HG03060 (cell line): ENCODE measurements at regions not wholly inside any gene's neighbourhood (a gene's known extent, or its start where the extent isn't known, plus 50 kb on each side); places are given as distances from the start of the nearest gene placed in this dataset.
"Not testable (repeated sequence)": the region's sequence is repeated elsewhere in the genome, so short reads cannot be mapped to it uniquely, and the experiment has no call there.

Experiments used
- ATAC-seq: cut with Tn5 transposase; IDR thresholded peaks from one replicate; pipeline ENCODE4 v1.9.1; 2021; ENCODE audit warnings: low read depth, moderate number of reproducible peaks; ENCODE audit not compliant: unreplicated experiment

DNA sequence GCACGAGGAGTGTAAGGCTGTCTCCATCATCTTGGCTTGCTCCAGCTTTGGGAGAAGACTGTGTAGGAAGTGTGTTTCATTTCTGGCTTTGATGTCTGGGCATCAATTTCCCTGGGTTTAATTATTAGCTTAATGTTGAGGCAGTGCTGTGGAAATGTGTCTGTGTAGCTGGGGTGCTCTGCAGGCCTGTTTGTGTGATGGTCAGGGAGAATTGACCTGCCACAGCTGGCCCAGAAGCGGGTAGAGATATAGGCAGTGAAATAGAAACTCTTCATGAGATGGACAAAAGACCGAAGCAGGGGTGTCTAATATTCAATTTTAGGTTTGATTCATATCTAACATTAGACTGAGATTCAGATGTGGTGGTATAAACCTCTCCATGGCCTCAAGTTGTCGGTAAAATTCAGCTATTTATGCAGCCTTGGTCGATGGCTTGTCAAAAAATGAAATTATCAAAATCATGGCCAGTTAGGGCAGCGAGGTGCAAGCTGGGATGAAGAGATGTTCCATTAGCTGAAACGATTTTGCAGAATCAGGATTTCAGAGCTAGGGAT is 95.3 kb upstream of the SNX9 start:
- no peak for ATAC-seq

DNA sequence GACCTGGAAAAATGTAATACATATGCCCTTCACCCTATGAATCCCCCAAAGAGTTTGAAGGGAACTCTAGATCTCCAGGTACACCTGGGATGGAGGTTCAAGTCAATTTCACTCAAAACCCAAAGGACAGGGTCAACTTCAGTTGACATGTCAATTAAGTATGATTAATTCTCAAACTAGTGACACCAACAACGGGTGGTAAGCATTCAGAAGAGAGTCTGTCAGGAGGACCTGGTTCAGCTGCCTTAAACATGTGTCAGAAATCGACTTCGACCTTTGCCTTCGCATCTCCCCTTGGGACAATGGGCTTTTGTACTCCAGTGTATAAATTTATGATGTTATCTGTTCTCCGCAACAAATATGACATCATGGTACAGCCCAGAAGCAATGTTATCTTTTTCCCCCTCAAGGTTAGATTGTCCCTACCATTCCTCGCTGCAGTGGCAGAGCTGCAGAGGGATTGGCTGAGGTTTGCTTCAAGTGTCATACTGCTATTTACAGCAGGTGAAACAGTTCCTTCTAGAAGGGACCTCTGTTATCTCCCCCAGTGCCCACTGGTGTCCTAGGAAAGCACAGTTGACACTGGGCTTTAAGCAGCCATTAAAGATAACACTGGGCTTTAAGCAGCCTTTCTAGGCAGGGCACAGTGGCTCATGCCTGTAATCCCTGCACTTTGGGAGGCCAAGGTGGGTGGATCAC is 94.7 kb upstream of the SNX9 start:
- no peak for ATAC-seq

DNA sequence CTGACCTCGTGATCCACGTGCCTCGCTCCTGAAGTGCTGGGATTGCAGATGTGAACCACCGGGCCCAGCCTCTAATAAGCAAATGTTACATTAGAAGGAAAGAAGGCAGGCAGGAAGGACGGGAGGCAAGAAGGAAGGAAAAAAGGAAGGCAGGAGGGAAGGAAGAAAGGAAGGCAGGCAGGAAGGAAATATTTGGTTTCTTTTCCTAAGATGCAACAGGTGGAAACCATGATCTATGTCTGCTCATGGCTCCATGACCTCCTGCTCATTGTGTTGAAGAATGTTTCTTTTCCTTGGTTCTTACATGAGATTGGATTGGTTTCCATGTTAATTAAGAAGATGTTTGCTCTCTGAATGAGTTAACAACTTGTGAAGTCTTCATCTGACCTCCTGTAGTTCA is 91.8 kb upstream of the SNX9 start:
- no peak for ATAC-seq

DNA sequence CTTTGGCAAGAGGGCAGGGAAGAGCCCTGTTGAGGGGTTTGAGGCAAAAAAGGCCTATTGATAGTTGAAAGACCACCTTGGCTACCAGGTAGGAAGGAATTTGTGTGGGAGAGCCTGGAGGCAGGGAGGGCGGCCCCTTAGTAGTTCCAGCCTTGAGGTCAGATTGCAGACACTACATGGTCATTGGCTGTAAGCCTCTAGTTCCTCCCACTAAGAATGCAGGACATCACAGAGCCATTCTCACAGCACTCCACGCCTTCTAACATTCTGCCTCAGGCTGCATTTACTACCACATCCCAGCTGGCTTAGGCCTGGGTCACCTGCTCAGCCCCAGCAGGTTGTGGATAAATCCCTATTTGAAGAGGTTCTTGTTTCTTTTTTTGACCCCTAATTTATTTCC is 91.0 kb upstream of the SNX9 start:
- ATAC-seq = no peak

DNA sequence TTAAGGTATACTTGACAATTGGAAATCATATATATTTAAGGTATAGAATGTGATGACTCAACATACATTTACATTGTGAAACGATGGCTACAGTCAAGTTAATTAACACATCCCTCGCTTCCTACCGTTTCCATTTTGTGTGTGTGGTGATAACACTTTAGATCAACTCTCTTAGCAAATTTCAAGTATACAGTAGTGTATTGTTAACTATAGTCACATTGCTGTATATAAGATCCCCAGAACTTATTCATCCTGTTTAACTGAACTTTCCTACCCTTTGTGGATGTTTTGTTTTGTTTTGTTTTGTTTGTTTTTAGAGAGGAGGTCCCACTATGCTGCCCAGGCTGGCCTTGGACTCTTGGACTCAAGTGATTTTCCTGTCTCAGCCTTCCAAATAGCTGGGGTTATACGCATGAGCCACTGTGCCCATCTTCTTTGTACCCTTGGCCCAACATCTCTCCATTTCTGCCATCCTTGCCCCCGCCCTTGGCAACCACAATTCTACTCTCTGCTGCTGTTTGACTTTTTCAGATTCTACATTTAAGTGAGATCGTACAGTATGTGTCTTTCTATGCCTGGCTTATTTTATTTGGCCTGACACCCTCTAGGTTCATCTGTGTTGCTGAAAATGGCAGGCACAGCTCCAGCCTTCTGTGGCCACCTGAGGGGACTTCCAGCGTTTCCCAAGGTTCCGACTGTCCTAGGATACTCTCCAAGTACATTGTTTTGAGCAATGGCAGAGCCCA is 90.5 kb upstream of the SNX9 start:
- no peak for ATAC-seq

DNA sequence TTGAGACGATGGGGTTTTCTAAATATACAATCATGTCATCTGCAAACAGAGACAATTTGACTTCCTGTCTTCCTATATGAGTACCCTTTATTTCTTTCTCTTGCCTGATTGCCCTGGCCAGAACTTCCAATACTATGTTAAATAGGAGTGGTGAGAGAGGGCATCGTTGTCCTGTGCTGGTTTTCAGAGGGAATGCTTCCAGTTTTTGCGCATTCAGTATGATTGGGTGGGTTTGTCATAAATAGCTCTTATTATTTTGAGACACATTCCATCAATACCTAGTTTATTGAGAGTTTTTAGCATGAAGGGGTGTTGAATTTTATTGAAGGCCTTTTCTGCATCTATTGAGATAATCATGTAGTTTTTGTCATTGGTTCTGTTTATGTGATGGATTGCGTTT is 86.5 kb upstream of the SNX9 start:
- ATAC-seq = not testable (repeated sequence)

DNA sequence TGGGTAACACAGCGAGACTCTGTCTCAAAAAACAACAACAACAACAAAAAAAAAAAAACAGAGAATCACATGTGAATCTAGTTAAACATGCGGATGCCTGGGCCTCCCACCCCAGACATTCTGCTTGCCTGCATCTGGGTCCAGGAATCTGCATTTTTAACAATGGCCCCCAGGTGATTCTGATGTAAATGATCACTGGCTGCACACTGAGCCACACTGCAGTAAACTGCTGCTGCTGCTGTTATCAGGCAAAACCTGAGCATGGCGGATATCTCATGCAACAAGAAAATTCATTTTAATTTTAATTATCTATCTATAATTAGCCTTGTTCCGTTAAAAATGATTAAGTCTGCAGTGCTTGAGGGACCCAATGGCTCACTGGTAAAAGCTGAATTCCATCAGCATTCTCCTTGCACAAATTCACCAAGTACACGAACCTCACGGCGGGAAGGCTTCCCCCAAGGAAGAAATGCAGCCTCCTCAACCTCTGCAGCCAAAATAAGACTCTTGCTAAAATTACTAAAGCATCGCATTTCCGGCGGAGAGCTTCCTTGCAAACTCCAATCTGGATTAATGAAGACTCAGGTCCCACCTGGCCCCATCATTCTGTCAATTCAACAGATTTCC is 81.6 kb upstream of the SNX9 start:
- no peak for ATAC-seq

DNA sequence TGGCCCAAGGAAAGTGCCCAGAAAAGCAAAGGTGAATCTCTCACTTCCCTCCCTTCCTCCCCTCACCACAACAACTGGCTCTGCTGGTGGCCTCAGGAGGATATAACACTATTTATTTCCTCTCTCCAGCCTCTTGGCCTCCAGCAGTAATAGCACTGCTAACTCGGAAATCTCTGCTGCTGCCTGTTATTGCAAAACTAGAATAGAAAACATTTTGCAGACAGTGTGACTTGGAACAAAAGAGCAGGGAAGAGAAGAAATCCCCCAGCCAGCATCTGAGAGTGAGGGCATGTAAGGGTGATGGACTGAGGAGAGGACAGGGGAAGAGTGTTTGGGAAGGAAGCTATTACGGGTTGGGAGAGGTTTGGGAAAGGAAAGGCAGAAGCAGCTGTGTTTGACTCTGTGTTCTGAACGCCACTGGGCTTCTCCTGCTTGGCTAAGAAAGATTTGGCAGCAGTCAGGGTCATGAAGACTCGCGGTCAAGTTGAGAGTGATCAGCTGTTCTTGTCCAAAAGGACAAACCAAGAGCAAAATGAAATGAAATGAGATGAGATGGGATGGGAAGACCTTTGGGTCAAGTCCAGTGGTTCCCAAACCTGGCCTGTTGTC is 81.0 kb upstream of the SNX9 start:
- ATAC-seq = no peak

DNA sequence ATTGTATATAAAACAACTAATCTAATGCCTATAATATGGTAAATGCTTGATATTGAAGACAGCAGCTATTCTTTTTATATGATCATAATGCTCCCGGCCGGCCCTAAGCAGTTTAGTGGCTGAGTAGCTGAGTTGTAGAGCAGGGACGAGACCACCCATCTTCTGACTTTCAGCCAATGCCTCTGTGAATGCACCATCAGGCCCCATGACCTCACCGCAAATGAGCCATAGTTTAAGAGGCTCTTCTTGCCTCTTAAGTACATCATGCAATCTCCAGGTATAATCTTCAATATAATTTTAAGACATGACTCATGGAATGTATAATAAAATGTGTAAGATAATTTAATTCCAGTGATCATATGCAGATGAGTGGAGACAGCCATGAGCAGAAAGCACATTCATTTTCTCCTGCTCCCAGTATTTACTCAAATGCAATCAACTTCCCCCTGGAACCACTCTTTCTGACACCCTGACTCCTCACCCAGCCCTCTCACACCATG is 78.9 kb upstream of the SNX9 start:
- no peak for ATAC-seq

DNA sequence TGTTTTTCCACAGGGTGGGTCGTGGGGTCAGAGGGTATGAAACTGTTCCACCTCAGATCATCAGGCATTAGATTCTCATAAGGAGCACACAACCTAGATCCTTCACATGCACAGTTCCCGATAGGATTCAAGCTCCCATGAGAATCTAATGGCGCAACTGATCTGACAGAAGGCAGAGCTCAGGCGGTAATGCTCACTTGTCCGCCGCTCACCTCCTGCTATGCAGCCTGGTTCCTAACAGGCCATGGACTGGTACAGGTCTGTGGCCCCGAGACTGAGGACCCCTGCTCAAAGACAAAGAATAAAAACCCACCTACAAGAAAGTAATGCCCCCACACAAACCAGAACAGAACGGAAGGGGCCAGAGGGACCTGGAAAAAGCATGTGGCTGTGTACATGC is 76.1 kb upstream of the SNX9 start:
- ATAC-seq = no peak

DNA sequence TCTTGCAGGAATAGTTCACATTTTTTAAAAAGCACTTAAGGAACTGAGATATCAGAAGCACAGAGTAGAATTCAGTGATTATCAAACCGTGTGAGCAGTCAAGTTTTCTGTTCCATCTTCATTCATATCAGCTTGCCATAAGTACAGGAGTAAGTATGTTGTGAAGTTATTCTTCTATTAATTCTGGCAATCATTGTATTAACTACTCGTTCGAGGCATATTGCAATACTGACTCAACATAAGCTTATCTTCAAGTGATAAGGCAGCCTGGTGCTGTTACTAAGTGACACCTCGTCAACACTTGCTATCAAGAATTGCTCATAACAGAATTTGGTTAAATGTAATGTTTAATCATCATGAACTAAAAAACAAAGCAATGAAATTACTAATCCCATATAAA is 75.7 kb upstream of the SNX9 start:
- no peak for ATAC-seq

DNA sequence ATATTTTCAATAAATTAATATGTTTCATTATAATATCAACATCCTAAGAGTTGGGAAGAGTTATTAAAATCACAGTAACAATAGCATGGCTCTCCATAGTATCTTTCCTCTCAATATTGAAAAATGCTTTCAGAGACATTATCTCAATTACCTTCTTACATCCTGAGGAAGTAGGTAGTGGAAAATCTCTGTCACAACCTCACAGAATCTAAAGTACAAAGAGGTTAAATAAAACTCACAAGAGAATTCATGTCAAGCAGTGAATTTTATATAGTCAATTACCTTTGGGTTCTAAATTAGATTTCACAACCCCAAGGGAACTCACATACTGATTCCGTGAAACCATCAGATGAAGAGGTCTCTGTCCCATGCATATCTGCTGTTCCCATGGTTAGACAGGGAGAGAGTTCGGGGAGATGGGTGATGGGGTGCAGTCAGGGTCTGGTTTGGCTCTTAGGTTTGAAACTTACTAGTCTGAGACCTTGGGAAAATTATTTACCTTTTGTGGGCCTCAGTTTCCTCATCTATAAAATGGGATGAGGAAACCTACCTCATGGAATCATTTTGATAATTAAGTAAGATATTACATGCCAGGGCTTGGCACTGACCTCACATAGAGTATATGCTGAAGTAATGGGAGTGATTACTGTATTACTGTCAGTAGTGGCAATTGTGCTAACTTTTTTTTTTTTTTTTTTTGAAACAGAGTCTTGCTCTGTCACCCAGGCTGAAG is 74.0 kb upstream of the SNX9 start:
- ATAC-seq = no peak

DNA sequence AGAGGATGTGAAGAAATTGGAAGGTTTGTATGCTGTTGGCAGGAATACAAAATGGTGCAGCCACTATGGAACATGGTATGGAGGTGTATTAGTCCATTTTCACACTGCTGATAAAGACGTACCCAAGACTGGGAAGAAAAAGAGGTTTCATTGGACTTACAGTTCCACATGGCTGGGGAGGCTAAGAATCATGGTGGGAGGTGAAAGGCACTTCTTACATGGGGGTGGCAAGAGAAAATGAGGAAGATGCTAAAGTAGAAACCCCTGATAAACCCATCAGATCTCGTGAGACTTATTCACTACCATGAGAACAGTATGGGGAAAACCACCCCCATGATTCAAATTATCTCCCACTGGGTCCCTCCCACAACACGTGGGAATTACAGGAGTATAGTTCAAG is 72.1 kb upstream of the SNX9 start:
- not testable (repeated sequence) for ATAC-seq

DNA sequence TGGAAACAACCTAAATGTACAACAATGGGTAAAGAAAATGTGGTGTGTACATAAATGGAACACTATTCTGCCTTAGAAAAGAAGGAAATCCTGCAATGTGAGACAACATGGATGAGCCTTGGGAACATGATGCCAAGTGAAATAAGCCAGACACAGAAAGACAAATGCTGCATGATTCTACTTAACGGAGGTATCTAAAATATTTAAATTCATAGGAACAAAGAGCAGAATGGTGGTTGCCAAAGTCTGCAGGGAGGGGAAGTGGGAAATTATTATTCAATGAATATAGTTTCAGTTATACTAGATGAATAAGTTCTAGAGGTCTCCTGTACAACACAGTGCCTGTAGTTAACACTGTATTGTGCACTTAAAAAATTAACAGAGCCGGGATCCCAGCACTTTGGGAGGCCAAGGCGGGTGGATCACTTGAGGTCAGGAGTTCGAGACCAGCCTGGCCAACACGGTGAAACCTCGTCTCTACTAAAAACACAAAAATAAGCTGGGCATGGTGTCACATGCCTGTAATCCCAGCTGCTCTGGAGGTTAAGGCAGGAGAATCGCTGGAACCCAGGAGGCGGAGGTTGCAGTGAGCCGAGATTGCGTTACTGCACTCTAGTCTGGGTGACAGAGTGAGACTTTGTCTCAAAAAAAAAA is 71.4 kb upstream of the SNX9 start:
- ATAC-seq = no peak

DNA sequence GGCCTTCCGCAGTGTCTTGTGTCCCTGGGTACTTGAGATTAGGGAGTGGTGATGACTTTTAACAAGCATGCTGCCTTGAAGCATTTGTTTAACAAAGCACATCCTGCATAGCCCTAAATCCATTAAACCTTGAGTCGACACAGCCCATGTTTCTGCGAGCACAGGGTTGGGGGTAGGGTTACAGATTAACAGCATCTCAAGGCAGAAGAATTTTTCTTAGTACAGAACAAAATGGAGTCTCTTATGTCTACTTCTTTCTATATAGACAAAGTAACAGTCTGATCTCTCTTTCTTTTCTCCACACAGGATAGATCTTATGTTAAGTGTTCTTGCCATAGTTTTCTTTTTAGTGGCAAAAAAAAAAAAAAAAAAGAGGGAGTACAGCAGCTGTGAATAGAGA is 70.2 kb upstream of the SNX9 start:
- not testable (repeated sequence) for ATAC-seq

DNA sequence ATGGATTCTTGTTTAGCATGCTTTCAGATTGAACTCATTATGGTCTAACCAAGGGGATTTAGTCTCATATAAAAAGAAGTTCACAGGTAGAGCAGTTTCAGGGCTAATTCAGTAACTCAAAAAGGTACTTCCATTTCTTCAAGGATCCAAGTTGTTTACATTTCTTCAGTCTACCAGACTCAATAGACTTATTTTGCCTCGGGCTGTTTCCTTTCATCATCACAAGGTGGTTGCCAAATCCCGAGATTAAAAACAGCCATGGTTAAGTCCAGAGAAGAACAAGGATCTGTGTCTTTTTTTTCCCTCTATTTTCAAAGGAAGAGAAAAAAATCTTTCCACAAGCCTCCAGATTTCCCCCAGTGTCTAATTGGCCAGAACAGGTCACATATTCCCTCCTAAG is 69.8 kb upstream of the SNX9 start:
- ATAC-seq = no peak

DNA sequence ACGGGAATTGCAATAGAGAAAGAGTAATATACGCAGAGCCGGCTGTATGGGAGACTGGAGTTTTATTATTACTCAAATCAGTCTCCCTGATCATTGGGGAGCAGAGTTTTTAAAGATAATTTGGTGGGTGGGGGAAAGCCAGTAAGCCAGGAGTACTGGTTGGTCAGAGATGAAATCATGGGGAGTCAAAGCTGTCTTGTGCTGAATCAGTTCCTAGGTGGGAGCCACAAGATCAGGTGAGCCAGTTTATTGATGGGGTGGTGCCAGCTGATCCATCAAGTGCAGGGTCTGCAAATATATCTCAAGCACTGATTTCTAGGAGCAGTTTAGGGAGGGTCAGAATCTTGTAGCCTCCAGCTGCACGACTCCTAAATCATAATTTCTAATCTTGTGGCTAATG is 69.2 kb upstream of the SNX9 start:
- not testable (repeated sequence) for ATAC-seq

DNA sequence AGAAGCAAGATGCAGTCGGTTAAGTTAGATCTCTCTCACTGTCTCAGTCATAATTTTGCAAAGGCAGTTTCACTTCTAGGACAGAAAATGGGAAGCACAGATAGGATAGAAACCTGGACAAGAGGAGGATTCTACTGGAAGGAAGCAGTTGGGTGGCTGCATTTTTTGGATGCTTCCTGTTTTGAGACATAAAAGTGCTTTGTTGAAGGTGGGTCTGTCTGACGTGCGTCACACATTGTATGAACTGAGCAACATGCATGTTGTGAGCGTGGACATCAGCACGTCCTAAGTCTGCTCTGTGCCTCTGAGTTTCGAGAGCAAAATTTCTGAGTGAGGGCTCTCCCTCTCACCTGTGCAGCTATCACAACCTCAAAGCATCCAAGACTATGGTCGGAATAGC is 68.7 kb upstream of the SNX9 start:
- no peak for ATAC-seq

DNA sequence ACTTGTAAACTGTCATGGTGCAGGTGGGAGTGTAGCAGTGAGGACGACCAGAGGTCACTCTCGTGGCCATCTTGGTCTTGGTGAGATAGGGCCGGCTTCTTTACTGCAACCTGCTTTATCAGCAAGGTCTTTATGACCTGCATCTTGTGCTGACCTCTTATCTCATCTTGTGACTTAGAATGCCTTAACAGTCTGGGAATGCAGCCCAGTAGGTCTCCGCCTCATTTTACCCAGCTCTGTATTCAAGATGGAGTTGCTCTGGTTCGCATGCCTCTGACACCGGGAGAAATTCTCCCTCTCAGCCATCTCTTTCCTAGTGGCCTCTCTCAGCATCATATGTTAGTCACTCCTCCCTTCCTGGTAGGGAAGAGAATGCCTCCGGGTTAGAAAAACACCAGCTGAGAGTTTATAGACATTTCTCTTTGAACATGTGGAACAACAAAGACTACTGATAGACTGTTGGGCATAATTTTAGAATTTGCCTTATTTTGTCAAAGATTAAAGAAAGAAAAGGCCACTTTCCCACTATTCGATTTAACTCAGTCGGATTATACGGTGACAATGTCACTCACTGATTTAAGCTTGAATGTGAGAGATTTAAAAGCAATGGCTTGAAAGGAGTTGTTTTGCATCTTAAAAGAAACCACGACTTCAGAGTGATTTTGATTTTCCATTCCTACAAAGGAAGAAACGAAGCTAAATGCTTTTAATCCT is 67.9 kb upstream of the SNX9 start:
- no peak for ATAC-seq
